ENCODE measurements at regions not wholly inside any gene's neighbourhood (a gene's known extent, or its start where the extent isn't known, plus 50 kb on each side); places are given as distances from the start of the nearest gene placed in this dataset.

GRCh38 chr14:80005561-80005960, 205.7 kb downstream of the DIO2 start:
- TF ChIP-seq POLR2AphosphoS5 (IDR thresholded peaks at IDR 0.05; ENCODE audit: low read depth, low read length) (no peak), POLR2A (IDR thresholded peaks at IDR 0.05; ENCODE audit: borderline replicate concordance, extremely low read depth, insufficient read depth, insufficient read length) (no peak), RAD21 (IDR thresholded peaks at IDR 0.05; ENCODE audit: low read depth) (no peak), EGR1 (IDR thresholded peaks at IDR 0.05; ENCODE audit: low read depth) (no peak), CTCF (IDR thresholded peaks at IDR 0.05 in 2 of 3, conservative IDR thresholded peaks at IDR 0.05 in 1 of 3; ENCODE audit: borderline replicate concordance in 1 of 3, insufficient read depth in 1 of 3, low read depth in 2 of 3, low read length in 2 of 3) (no peak), SRF (IDR thresholded peaks at IDR 0.05; ENCODE audit: low read depth) (no peak)

Measured in HCT116 (cell line).